ENCODE measurements at regions not wholly inside any gene's neighbourhood (a gene's known extent, or its start where the extent isn't known, plus 50 kb on each side); places are given as distances from the start of the nearest gene placed in this dataset.

DNA sequence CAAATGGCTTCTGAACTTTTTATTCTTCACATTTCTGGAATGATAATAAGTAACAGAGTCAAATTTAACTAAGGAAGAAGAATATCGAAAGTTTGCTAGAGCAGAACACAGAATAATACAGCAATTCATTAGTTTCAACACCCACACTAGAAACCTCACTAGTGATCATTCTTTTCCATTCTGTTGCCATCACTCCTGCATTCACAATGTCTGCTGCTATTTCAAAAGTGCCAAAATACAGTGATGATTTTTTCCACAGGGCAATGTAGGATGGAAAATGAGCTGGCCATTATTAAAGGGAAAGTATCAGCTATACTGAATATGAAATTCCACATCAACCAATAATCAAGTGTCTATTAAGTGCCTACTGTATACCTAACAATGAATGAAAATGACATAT, 186.7 kb downstream of the USP46 start:
- TF ChIP-seq RAD21 (IDR thresholded peaks at IDR 0.05; ENCODE audit: low read length) (no peak), POLR2A (IDR thresholded peaks at IDR 0.05; ENCODE audit: low read depth, low read length) (no peak), SMC3 (IDR thresholded peaks at IDR 0.05; ENCODE audit: low read depth, low read length) (no peak), MAFK (IDR thresholded peaks at IDR 0.05; ENCODE audit: low read depth, low read length) (no peak), MAZ (IDR thresholded peaks at IDR 0.05; ENCODE audit: borderline replicate concordance, low read depth, low read length) (no peak), CHD1 (IDR thresholded peaks at IDR 0.05; ENCODE audit: low read depth, low read length) (no peak), CEBPB (IDR thresholded peaks at IDR 0.05; ENCODE audit: low read depth, low read length) (no peak), RFX5 (IDR thresholded peaks at IDR 0.05; ENCODE audit: low read depth, low read length) (no peak), BHLHE40 (IDR thresholded peaks at IDR 0.05; ENCODE audit: low read depth, low read length) (no peak), MXI1 (IDR thresholded peaks at IDR 0.05; ENCODE audit: borderline replicate concordance, low read depth, low read length) (no peak)
- TF ChIP-seq, protein P1, sequence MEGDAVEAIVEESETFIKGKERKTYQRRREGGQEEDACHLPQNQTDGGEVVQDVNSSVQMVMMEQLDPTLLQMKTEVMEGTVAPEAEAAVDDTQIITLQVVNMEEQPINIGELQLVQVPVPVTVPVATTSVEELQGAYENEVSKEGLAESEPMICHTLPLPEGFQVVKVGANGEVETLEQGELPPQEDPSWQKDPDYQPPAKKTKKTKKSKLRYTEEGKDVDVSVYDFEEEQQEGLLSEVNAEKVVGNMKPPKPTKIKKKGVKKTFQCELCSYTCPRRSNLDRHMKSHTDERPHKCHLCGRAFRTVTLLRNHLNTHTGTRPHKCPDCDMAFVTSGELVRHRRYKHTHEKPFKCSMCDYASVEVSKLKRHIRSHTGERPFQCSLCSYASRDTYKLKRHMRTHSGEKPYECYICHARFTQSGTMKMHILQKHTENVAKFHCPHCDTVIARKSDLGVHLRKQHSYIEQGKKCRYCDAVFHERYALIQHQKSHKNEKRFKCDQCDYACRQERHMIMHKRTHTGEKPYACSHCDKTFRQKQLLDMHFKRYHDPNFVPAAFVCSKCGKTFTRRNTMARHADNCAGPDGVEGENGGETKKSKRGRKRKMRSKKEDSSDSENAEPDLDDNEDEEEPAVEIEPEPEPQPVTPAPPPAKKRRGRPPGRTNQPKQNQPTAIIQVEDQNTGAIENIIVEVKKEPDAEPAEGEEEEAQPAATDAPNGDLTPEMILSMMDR (conservative IDR thresholded peaks at IDR 0.05; ENCODE audit: low read depth, low read length), result no peak
- TF ChIP-seq, protein P2, sequence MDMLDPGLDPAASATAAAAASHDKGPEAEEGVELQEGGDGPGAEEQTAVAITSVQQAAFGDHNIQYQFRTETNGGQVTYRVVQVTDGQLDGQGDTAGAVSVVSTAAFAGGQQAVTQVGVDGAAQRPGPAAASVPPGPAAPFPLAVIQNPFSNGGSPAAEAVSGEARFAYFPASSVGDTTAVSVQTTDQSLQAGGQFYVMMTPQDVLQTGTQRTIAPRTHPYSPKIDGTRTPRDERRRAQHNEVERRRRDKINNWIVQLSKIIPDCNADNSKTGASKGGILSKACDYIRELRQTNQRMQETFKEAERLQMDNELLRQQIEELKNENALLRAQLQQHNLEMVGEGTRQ (IDR thresholded peaks at IDR 0.05; ENCODE audit: low read depth, low read length), result no peak
- TF ChIP-seq, protein P3, sequence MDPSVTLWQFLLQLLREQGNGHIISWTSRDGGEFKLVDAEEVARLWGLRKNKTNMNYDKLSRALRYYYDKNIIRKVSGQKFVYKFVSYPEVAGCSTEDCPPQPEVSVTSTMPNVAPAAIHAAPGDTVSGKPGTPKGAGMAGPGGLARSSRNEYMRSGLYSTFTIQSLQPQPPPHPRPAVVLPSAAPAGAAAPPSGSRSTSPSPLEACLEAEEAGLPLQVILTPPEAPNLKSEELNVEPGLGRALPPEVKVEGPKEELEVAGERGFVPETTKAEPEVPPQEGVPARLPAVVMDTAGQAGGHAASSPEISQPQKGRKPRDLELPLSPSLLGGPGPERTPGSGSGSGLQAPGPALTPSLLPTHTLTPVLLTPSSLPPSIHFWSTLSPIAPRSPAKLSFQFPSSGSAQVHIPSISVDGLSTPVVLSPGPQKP (IDR thresholded peaks at IDR 0.05; ENCODE audit: borderline replicate concordance, low read depth, low read length), result no peak
